DND-41 (cell line): ENCODE measurements at regions not wholly inside any gene's neighbourhood (a gene's known extent, or its start where the extent isn't known, plus 50 kb on each side); places are given as distances from the start of the nearest gene placed in this dataset.
"Not testable (repeated sequence)": the region's sequence is repeated elsewhere in the genome, so short reads cannot be mapped to it uniquely, and the experiment has no call there.

Experiments used
- CTCF ChIP-seq: IDR thresholded peaks from 2 replicates; pipeline ENCODE4 v1.5.1; 2012; ENCODE audit warnings: borderline replicate concordance, low read length, moderate library complexity, mild to moderate bottlenecking; ENCODE audit not compliant: poor library complexity, severe bottlenecking; ENCODE audit errors: extremely low read depth
- EZH2 ChIP-seq: IDR thresholded peaks from 3 replicates; pipeline ENCODE4 v1.6.1; 2012; ENCODE audit warnings: borderline replicate concordance, low read depth, mild to moderate bottlenecking, moderate library complexity, low read length, inconsistent platforms; ENCODE audit not compliant: severe bottlenecking

- TF ChIP-seq CTCF, EZH2: not testable (repeated sequence)
These were observed 246.3 kb downstream of the KCNE4 start for GRCh38 chr2:223298329-223298728.
